Keratinocyte (primary cell): ENCODE measurements at regions not wholly inside any gene's neighbourhood (a gene's known extent, or its start where the extent isn't known, plus 50 kb on each side); places are given as distances from the start of the nearest gene placed in this dataset.

Experiments
- DNase-seq: peaks from one replicate; pipeline ENCODE4 v3.0.0-alpha.2; 2011; ENCODE audit warnings: low read depth, missing footprints, low spot score
- FAIRE-seq: peaks from 2 replicates; lab custom pipeline; 2011; peaks lifted over from hg19 to GRCh38; lab: Jason Lieb, UNC
- H2AFZ ChIP-seq: 2 replicates; pipeline ENCODE4 v1.6.0; 2012; ENCODE audit warnings: low read length, control low read depth, inconsistent platforms; ENCODE audit not compliant: control insufficient read depth
- H3K27ac ChIP-seq: 2 replicates; pipeline ENCODE4 v1.5.1; 2011; ENCODE audit warnings: low read length; ENCODE audit not compliant: control insufficient read depth, insufficient read depth
- H3K27me3 ChIP-seq: 3 replicates; pipeline ENCODE4 v1.6.0; 2011; ENCODE audit warnings: low read length; ENCODE audit not compliant: control insufficient read depth, insufficient read depth; ENCODE audit errors: extremely low read depth
- H3K36me3 ChIP-seq, 2 experiments: 2 replicates in 1 of 2; 3 replicates in 1 of 2; pipeline ENCODE4 v1.5.1; 2011; ENCODE audit warnings: low read length in 2 of 2, mild to moderate bottlenecking in 1 of 2; ENCODE audit not compliant: control insufficient read depth in 2 of 2, insufficient read depth in 2 of 2; ENCODE audit errors: extremely low read depth in 1 of 2
- H3K4me1 ChIP-seq: 3 replicates; pipeline ENCODE4 v1.5.1; 2011; ENCODE audit warnings: low read length; ENCODE audit not compliant: control insufficient read depth, insufficient read depth; ENCODE audit errors: extremely low read depth
- H3K4me2 ChIP-seq: 3 replicates; pipeline ENCODE4 v1.6.0; 2011; ENCODE audit warnings: low read depth, low read length; ENCODE audit not compliant: control insufficient read depth, insufficient read depth; ENCODE audit errors: extremely low read depth
- H3K4me3 ChIP-seq, 3 experiments: fragments of 200-600 bp in 1 of 3; sonication (generic) in 1 of 3; 2 replicates in 2 of 3; 3 replicates in 1 of 3; pipeline ENCODE4 v1.5.1; 2011 to 2016; ENCODE audit warnings: low read length in 3 of 3, mild to moderate bottlenecking in 3 of 3, control low read depth in 2 of 3, inconsistent platforms in 1 of 3, low read depth in 1 of 3, mixed read lengths in 1 of 3, mixed run types in 1 of 3, moderate library complexity in 1 of 3; ENCODE audit not compliant: control insufficient read depth in 2 of 3, insufficient read depth in 2 of 3; ENCODE audit errors: extremely low read depth in 1 of 3
- H3K79me2 ChIP-seq: 2 replicates; pipeline ENCODE4 v1.6.0; 2012; ENCODE audit warnings: low read length; ENCODE audit not compliant: control insufficient read depth, insufficient read depth
- H3K9ac ChIP-seq: 3 replicates; pipeline ENCODE4 v1.6.0; 2011; ENCODE audit warnings: low read length; ENCODE audit not compliant: control insufficient read depth, insufficient read depth; ENCODE audit errors: extremely low read depth
- H3K9me1 ChIP-seq: 3 replicates; pipeline ENCODE4 v1.6.0; 2011; ENCODE audit warnings: low read length; ENCODE audit not compliant: control insufficient read depth, insufficient read depth; ENCODE audit errors: extremely low read depth
- H3K9me3 ChIP-seq: 2 replicates; pipeline ENCODE4 v1.5.1; 2012; ENCODE audit warnings: low read depth, low read length; ENCODE audit not compliant: control insufficient read depth
- H4K20me1 ChIP-seq: 3 replicates; pipeline ENCODE4 v1.6.0; 2011; ENCODE audit warnings: low read length; ENCODE audit not compliant: control insufficient read depth, insufficient read depth; ENCODE audit errors: extremely low read depth
- EZH2 ChIP-seq: IDR thresholded peaks from one replicate; pipeline ENCODE4 v1.6.1; 2012; ENCODE audit warnings: inconsistent platforms, mild to moderate bottlenecking, low read length, moderate library complexity
- dilution Hi-C: fragments of 300-500 bp; cut with MboI; formaldehyde crosslinking; loops from one replicate; pipeline ENCODE4 v1.7.0; 2020; ENCODE audit warnings: low sequenced_read_pairs; ENCODE audit not compliant: extremely low pct_ligation_motif_present
- TF ChIP-seq, protein P1 (sequence below), 3 experiments: IDR thresholded peaks in 1 of 3; conservative IDR thresholded peaks in 1 of 3; optimal IDR thresholded peaks in 1 of 3; 2 replicates in 2 of 3; 3 replicates in 1 of 3; pipeline versions ENCODE3 to v1.5.1; 2011; ENCODE audit warnings: low read length in 3 of 3, mild to moderate bottlenecking in 3 of 3, moderate library complexity in 2 of 3, control low read depth in 1 of 3, inconsistent platforms in 1 of 3; ENCODE audit not compliant: insufficient read depth in 2 of 3; ENCODE audit errors: extremely low read depth in 1 of 3

DNA sequence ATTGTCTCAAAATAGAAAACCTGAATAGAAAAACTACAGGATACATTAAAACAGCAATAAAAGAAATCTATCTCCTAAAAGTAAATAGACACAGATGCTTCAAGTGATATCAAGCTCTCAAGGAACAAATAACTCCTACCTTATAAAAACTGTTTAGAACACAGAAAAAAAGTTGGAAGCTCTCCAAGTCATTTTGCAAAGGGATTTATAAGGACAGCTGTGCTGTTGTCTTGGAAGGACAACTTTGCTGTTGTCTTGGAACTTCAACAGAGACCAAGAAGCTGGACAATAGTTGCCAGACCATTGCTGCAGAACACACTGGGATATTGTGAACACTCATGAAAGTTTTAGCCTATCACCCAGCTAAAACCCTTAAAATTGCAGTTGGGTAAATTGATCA, 780.7 kb downstream of the FLRT2 start:
- Histone ChIP-seq H3K4me1 (no peaks in the 10 kb centered on the region), H3K27me3 (no peaks in the 10 kb centered on the region), H3K9me1 (no peaks in the 10 kb centered on the region), H3K79me2 (no peaks in the 10 kb centered on the region), H3K27ac (no peak overlapping the region), H3K9ac (no peak overlapping the region), H3K9me3 (peaks cover 2% of the 10 kb centered on the region), H3K36me3 (no peaks in the 10 kb centered on the region), H3K4me2 (no peak overlapping the region), H4K20me1 (no peaks in the 10 kb centered on the region), H2AFZ (no peak overlapping the region), H3K4me3 (no peak overlapping the region)
- FAIRE-seq (no peak), DNase-seq (no peak)
- dilution Hi-C loops, result no loop called here
- no peak for TF ChIP-seq EZH2
- TF ChIP-seq, protein P1, sequence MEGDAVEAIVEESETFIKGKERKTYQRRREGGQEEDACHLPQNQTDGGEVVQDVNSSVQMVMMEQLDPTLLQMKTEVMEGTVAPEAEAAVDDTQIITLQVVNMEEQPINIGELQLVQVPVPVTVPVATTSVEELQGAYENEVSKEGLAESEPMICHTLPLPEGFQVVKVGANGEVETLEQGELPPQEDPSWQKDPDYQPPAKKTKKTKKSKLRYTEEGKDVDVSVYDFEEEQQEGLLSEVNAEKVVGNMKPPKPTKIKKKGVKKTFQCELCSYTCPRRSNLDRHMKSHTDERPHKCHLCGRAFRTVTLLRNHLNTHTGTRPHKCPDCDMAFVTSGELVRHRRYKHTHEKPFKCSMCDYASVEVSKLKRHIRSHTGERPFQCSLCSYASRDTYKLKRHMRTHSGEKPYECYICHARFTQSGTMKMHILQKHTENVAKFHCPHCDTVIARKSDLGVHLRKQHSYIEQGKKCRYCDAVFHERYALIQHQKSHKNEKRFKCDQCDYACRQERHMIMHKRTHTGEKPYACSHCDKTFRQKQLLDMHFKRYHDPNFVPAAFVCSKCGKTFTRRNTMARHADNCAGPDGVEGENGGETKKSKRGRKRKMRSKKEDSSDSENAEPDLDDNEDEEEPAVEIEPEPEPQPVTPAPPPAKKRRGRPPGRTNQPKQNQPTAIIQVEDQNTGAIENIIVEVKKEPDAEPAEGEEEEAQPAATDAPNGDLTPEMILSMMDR (optimal IDR thresholded peaks at IDR 0.05 in 1 of 3, IDR thresholded peaks at IDR 0.05 in 1 of 3, conservative IDR thresholded peaks at IDR 0.05 in 1 of 3; ENCODE audit: extremely low read depth in 1 of 3, insufficient read depth in 2 of 3, low read length in 3 of 3), result no peak

DNA sequence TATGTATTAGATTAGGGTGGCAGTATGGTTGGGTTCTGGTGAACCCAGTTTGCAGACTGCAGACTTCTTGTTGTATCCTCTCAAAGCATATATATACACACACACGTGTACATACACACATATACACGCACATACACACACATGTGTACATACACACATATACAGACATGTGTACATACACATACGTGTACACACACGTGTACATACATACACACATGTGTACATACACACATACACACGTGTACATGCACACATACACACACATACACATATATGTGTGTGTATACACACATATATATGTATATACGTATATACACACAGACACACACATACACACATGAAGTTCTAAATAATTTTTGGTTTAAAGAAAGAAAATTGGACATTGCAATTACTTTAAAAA, 780.2 kb downstream of the FLRT2 start:
- H3K9me3 ChIP-seq, result peaks cover 2% of the 10 kb centered on the region
- FAIRE-seq, result no peak
- dilution Hi-C loops, result no loop called here

More for the DNA sequence above, 780.2 kb downstream of the FLRT2 start:
- Histone ChIP-seq H3K4me1 (no peaks in the 10 kb centered on the region), H3K9ac (no peak overlapping the region), H2AFZ (no peak overlapping the region), H3K36me3 (no peaks in the 10 kb centered on the region), H4K20me1 (no peaks in the 10 kb centered on the region), H3K4me2 (no peak overlapping the region), H3K79me2 (no peaks in the 10 kb centered on the region), H3K9me1 (no peaks in the 10 kb centered on the region), H3K27ac (no peak overlapping the region), H3K27me3 (no peaks in the 10 kb centered on the region), H3K4me3 (no peak overlapping the region)
- TF ChIP-seq, protein P1 (optimal IDR thresholded peaks at IDR 0.05 in 1 of 3, IDR thresholded peaks at IDR 0.05 in 1 of 3, conservative IDR thresholded peaks at IDR 0.05 in 1 of 3; ENCODE audit: extremely low read depth in 1 of 3, insufficient read depth in 2 of 3, low read length in 3 of 3), result no peak
- no peak for TF ChIP-seq EZH2
- no peak for DNase-seq
